GM10248 (cell line): ENCODE measurements at regions not wholly inside any gene's neighbourhood (a gene's known extent, or its start where the extent isn't known, plus 50 kb on each side); places are given as distances from the start of the nearest gene placed in this dataset.

ENCODE experiments used
- CTCF ChIA-PET: fragments of 300-600 bp; sonication (Branson Sonifier 250); formaldehyde crosslinking; extraction: SDS; loops from one replicate; lab custom pipeline; 2021; ENCODE audit warnings: antibody characterized with exemption; lab: Yijun Ruan, JAX
- POLR2A ChIA-PET: fragments of 350-650 bp; sonication (Branson Sonifier 250); formaldehyde crosslinking; extraction: SDS; loops from one replicate; lab custom pipeline; 2020; ENCODE audit warnings: antibody characterized with exemption; lab: Yijun Ruan, JAX
- DNase-seq: peaks from one replicate; pipeline ENCODE4 v3.0.0; 2012; ENCODE audit errors: extremely low spot score
- TF ChIP-seq, protein P1 (sequence below): IDR thresholded peaks from 2 replicates; pipeline ENCODE4 v1.5.1; 2012; ENCODE audit warnings: mild to moderate bottlenecking, low read depth; ENCODE audit errors: extremely low read depth, missing control alignments, control extremely low read depth

DNA sequence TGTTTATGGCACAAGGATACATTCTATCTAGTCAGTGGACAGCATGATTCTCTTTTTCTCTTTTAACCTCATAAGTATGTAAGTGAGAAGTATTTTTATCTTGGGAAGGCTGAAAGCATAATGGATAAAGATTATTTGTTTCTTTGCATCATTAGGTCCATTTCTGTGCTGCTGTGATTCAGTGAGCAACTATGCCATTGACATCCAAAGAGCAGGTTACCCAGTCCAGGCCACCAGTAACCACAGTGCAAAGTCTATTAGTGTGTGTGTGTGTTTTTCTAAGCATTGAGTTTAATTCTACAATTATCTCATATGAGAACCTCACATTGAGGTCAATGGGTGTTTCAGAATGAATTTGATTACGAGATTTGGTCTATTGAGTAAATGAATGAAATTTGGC is 158.8 kb upstream of the DACH1 start:
- TF ChIP-seq, protein P1, sequence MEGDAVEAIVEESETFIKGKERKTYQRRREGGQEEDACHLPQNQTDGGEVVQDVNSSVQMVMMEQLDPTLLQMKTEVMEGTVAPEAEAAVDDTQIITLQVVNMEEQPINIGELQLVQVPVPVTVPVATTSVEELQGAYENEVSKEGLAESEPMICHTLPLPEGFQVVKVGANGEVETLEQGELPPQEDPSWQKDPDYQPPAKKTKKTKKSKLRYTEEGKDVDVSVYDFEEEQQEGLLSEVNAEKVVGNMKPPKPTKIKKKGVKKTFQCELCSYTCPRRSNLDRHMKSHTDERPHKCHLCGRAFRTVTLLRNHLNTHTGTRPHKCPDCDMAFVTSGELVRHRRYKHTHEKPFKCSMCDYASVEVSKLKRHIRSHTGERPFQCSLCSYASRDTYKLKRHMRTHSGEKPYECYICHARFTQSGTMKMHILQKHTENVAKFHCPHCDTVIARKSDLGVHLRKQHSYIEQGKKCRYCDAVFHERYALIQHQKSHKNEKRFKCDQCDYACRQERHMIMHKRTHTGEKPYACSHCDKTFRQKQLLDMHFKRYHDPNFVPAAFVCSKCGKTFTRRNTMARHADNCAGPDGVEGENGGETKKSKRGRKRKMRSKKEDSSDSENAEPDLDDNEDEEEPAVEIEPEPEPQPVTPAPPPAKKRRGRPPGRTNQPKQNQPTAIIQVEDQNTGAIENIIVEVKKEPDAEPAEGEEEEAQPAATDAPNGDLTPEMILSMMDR, result no peak
- ChIA-PET POLR2A (no interaction called here), CTCF (no interaction called here)
- DNase-seq, result no peak

DNA sequence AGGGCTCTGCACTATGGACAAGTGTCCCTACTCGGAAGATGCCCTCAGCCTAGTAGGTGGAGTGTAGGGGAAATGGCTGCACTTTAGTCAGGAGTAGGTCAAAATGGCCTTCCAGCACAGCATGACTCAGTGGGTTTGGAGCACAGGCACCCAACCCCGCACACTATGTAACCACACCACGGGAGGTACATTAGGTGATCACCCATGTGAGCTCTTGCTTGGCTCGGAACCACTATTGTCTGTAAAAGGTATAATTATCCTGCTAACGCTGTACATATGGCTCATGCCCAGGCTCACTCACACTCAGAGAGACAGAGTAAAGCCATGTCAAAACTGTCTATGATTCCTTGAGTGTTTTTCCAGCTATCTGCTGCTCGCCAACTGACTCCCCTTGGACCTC is 156.9 kb upstream of the DACH1 start:
- TF ChIP-seq, protein P1, result no peak
- DNase-seq, result no peak
- ChIA-PET CTCF (interaction anchor here (1.2 to 1.3 kb wide), 2 partner anchors 11 to 17 kb away, joined by 3 to 4 read pairs; no protein-coding TSS in a partner anchor), POLR2A (no interaction called here)

DNA sequence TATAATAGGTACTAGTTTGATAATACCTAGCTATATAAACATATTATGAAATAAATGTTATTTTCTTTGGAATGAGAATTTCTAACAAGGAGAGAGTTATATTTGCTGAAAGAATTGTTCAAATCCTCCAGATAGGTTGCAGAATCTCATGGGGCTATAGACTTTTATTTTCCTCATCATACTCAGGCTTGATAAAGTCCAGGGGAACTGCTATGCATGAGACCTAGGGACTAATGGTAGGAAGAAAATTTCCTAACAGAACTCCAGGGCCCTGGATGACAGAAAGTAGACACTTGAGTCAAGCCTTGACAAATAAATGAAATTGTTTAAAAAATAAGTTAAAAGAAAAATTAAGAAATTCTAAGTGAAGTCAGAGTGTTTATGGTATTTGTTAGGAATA is 138.5 kb upstream of the DACH1 start:
- CTCF ChIA-PET, result no interaction called here
- no peak for DNase-seq
- TF ChIP-seq, protein P1, result no peak
- POLR2A ChIA-PET, result no interaction called here

DNA sequence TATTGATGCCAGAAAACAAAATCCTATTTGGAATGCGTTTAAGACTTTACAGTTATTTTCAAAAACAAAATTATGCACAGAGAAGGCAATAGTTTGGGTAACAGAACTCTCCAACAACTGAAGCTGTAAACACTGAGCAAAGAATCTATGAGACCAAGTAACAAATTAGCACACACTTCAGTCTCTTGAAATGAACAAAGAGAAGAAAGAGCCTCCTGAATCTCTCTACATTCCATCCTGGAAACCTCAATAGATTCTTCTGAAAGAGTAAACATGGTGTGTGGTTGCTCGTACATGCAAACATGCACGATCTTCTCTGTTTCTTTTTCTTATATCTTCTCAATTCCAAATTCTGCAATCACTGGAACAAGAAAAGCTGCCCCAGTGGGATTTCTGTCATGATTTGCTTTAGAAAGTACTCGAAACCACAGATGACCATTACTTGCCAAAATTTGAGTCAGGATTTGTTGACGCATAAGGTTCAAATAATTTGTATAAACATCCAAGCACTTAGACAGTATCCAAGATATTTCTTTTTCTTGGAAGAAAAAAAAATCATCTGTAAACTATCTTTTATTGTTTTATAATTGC is 137.9 kb upstream of the DACH1 start:
- DNase-seq, result no peak
- TF ChIP-seq, protein P1, result no peak
- POLR2A ChIA-PET, result no interaction called here
- CTCF ChIA-PET, result no interaction called here

DNA sequence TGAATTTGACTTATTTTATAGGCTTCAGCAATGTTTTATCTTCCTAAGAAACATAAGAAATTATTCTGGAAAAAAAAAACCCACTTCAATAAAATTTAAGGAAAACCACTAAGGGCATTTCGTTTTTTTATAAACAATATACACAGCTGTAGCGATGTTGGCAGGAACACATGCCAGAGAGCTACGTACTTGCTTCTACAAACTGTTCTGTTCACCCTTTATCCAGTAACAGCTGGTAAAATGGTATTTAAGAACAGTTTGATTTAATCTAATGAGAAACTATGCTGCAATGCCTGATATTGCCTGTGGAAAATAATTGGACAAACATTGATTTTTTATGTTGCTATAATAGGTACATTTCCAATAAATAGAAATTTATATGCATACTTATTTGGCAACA is 137.2 kb upstream of the DACH1 start:
- no peak for DNase-seq
- ChIA-PET CTCF (no interaction called here), POLR2A (no interaction called here)
- TF ChIP-seq, protein P1, result no peak

DNA sequence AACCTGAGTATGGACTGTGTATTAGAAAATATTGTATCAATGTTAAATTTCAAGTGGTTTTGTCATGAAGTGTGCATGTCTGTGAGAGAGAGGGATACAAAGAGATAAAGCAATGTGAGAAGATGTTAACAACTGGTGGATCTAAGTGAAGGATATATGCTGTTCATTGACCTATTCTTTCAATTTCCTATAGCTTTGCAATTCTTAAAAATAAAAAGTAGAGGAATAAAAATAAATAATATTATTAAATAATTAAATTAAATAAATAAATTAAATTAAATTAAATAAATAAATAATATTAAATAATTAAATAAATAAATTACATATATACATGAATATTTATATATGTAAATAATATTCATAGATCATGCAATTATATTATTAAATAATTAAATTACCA is 131.2 kb upstream of the DACH1 start:
- TF ChIP-seq, protein P1, result no peak
- DNase-seq, result no peak
- POLR2A ChIA-PET, result no interaction called here
- CTCF ChIA-PET, result no interaction called here
